ENCODE measurements at regions not wholly inside any gene's neighbourhood (a gene's known extent, or its start where the extent isn't known, plus 50 kb on each side); places are given as distances from the start of the nearest gene placed in this dataset.

DNA sequence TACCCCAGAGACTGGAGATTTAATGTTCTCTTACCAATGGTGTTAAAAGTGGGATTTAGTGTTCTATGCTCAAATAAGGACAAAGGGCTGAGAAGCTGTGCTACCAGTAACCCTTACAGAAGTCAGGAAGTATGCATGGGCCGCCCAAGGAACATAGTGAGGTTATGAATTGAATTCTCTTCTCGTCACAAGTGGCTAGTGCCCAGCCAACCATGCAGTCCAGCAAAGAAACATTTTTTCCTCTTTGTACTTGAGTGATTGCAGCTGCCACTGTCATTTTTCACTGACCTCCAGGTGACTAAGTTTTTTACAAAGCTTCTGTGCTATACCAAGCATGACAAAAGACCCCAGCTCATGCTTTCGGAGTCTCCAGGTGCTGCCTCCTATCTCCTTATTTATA, 110.6 kb upstream of the DCBLD2 start:
- H3K4me3 ChIP-seq (replicated peaks in 1 of 4; ENCODE audit: control extremely low read depth in 1 of 4, insufficient read depth in 1 of 4, low read depth in 3 of 4, low read length in 4 of 4), result no peak overlapping the region
- H3K27ac ChIP-seq (ENCODE audit: insufficient read depth, low read length), result no peak overlapping the region
- no peaks in the 10 kb centered on the region for H4K20me1 ChIP-seq (ENCODE audit: control insufficient read depth, extremely low read depth, insufficient read depth, low read length)
- H3K79me2 ChIP-seq (ENCODE audit: control insufficient read depth, insufficient read depth, low read length), result no peaks in the 10 kb centered on the region
- H3K27me3 ChIP-seq (ENCODE audit: control insufficient read depth, insufficient read depth, low read length), result no peaks in the 10 kb centered on the region
- DNase-seq (ENCODE audit: low read depth in 2 of 2), result peak; percentile 64 to 80
- no peaks in the 10 kb centered on the region for H3K36me3 ChIP-seq (ENCODE audit: control insufficient read depth, insufficient read depth, low read length)
- H3K9ac ChIP-seq (ENCODE audit: insufficient read depth, low read length), result no peak overlapping the region
- TF ChIP-seq EZH2 (IDR thresholded peaks at IDR 0.05; ENCODE audit: low read length, missing control alignments), result no peak
- TF ChIP-seq, protein P1, sequence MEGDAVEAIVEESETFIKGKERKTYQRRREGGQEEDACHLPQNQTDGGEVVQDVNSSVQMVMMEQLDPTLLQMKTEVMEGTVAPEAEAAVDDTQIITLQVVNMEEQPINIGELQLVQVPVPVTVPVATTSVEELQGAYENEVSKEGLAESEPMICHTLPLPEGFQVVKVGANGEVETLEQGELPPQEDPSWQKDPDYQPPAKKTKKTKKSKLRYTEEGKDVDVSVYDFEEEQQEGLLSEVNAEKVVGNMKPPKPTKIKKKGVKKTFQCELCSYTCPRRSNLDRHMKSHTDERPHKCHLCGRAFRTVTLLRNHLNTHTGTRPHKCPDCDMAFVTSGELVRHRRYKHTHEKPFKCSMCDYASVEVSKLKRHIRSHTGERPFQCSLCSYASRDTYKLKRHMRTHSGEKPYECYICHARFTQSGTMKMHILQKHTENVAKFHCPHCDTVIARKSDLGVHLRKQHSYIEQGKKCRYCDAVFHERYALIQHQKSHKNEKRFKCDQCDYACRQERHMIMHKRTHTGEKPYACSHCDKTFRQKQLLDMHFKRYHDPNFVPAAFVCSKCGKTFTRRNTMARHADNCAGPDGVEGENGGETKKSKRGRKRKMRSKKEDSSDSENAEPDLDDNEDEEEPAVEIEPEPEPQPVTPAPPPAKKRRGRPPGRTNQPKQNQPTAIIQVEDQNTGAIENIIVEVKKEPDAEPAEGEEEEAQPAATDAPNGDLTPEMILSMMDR (conservative IDR thresholded peaks at IDR 0.05 in 1 of 2, IDR thresholded peaks at IDR 0.05 in 1 of 2; ENCODE audit: low read depth in 1 of 2, low read length in 2 of 2), result no peak
- no peak overlapping the region for H3K4me2 ChIP-seq (ENCODE audit: extremely low read depth, insufficient read depth, low read length)
- H3K9me3 ChIP-seq (ENCODE audit: control insufficient read depth, insufficient read depth, low read depth, low read length), result no peaks in the 10 kb centered on the region
- H3K4me1 ChIP-seq (ENCODE audit: control insufficient read depth, extremely low read depth, insufficient read depth, low read length), result no peaks in the 10 kb centered on the region
- H2AFZ ChIP-seq (ENCODE audit: low read length), result no peak overlapping the region

DNA sequence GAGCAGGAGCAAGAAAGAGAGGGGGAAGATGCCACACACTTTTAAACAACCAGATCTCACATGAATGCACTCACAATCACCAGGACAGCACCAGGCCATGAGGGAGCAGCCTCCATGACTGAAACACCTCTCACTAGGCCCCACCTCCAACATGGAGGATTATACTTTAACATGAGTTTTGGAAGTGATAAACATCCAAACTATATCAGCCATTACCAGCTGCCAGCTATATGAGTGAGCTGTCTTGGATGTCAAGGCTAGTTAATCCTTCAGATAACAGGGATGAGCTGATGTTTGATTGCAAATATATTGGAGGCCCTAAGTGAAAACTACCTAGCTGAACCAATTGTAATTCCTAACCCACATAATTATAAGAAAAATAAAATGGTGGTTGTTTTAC, 108.4 kb upstream of the DCBLD2 start:
- H3K79me2 ChIP-seq (ENCODE audit: control insufficient read depth, insufficient read depth, low read length), result no peaks in the 10 kb centered on the region
- TF ChIP-seq EZH2 (IDR thresholded peaks at IDR 0.05; ENCODE audit: low read length, missing control alignments), result no peak
- TF ChIP-seq, protein P1 (conservative IDR thresholded peaks at IDR 0.05 in 1 of 2, IDR thresholded peaks at IDR 0.05 in 1 of 2; ENCODE audit: low read depth in 1 of 2, low read length in 2 of 2), result no peak
- no peaks in the 10 kb centered on the region for H3K27me3 ChIP-seq (ENCODE audit: control insufficient read depth, insufficient read depth, low read length)
- H3K36me3 ChIP-seq (ENCODE audit: control insufficient read depth, insufficient read depth, low read length), result no peaks in the 10 kb centered on the region
- H3K4me1 ChIP-seq (ENCODE audit: control insufficient read depth, extremely low read depth, insufficient read depth, low read length), result no peaks in the 10 kb centered on the region
- no peaks in the 10 kb centered on the region for H3K9me3 ChIP-seq (ENCODE audit: control insufficient read depth, insufficient read depth, low read depth, low read length)
- no peaks in the 10 kb centered on the region for H4K20me1 ChIP-seq (ENCODE audit: control insufficient read depth, extremely low read depth, insufficient read depth, low read length)
- no peak overlapping the region for H2AFZ ChIP-seq (ENCODE audit: low read length)
- no peak overlapping the region for H3K4me3 ChIP-seq (replicated peaks in 1 of 4; ENCODE audit: control extremely low read depth in 1 of 4, insufficient read depth in 1 of 4, low read depth in 3 of 4, low read length in 4 of 4)
- no peak overlapping the region for H3K9ac ChIP-seq (ENCODE audit: insufficient read depth, low read length)
- H3K27ac ChIP-seq (ENCODE audit: insufficient read depth, low read length), result no peak overlapping the region
- DNase-seq (ENCODE audit: low read depth in 2 of 2), result no peak
- H3K4me2 ChIP-seq (ENCODE audit: extremely low read depth, insufficient read depth, low read length), result no peak overlapping the region

DNA sequence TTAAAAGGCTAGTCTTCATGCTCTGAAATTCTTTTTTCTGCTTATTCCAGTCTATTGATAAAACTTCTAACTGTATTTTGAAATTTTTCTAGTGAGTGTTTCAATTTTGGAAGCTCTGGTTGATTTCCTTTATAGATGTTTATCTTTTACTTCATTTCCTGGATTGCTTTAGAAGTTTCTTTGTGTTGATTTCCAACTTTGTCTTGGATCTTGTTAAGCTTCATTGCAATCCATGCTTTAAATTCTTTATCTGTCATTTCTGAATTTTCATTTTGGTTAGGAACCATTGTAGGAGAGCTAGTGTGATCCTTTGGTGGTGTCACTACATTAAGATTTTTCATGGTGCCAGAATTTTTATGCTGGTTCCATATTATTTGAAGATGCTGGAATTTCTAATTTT, 105.2 kb upstream of the DCBLD2 start:
- Histone ChIP-seq H3K27me3 (ENCODE audit: control insufficient read depth, insufficient read depth, low read length) (no peaks in the 10 kb centered on the region), H4K20me1 (ENCODE audit: control insufficient read depth, extremely low read depth, insufficient read depth, low read length) (no peaks in the 10 kb centered on the region), H3K27ac (ENCODE audit: insufficient read depth, low read length) (no peak overlapping the region), H3K36me3 (ENCODE audit: control insufficient read depth, insufficient read depth, low read length) (no peaks in the 10 kb centered on the region), H3K4me1 (ENCODE audit: control insufficient read depth, extremely low read depth, insufficient read depth, low read length) (no peaks in the 10 kb centered on the region), H3K9ac (ENCODE audit: insufficient read depth, low read length) (no peak overlapping the region), H3K79me2 (ENCODE audit: control insufficient read depth, insufficient read depth, low read length) (no peaks in the 10 kb centered on the region), H3K4me3 (replicated peaks in 1 of 4; ENCODE audit: control extremely low read depth in 1 of 4, insufficient read depth in 1 of 4, low read depth in 3 of 4, low read length in 4 of 4) (no peak overlapping the region), H2AFZ (ENCODE audit: low read length) (no peak overlapping the region), H3K4me2 (ENCODE audit: extremely low read depth, insufficient read depth, low read length) (no peak overlapping the region), H3K9me3 (ENCODE audit: control insufficient read depth, insufficient read depth, low read depth, low read length) (no peaks in the 10 kb centered on the region)
- no peak for DNase-seq (ENCODE audit: low read depth in 2 of 2)
- no peak for TF ChIP-seq EZH2 (IDR thresholded peaks at IDR 0.05; ENCODE audit: low read length, missing control alignments)
- TF ChIP-seq, protein P1 (conservative IDR thresholded peaks at IDR 0.05 in 1 of 2, IDR thresholded peaks at IDR 0.05 in 1 of 2; ENCODE audit: low read depth in 1 of 2, low read length in 2 of 2), result no peak
